GM21360 (cell line): ENCODE measurements at regions not wholly inside any gene's neighbourhood (a gene's known extent, or its start where the extent isn't known, plus 50 kb on each side); places are given as distances from the start of the nearest gene placed in this dataset.
"Not testable (repeated sequence)": the region's sequence is repeated elsewhere in the genome, so short reads cannot be mapped to it uniquely, and the experiment has no call there.

ENCODE experiments used
- ATAC-seq: cut with Tn5 transposase; IDR thresholded peaks from one replicate; pipeline ENCODE4 v1.9.1; 2021; ENCODE audit warnings: mild to moderate bottlenecking, moderate library complexity; ENCODE audit not compliant: unreplicated experiment

- no peak for ATAC-seq
These were observed 101.2 kb upstream of the SEC11C start for GRCh38 chr18:59038295-59039039.

- ATAC-seq: not testable (repeated sequence)
These were observed 100.7 kb upstream of the SEC11C start for GRCh38 chr18:59039040-59039320.

DNA sequence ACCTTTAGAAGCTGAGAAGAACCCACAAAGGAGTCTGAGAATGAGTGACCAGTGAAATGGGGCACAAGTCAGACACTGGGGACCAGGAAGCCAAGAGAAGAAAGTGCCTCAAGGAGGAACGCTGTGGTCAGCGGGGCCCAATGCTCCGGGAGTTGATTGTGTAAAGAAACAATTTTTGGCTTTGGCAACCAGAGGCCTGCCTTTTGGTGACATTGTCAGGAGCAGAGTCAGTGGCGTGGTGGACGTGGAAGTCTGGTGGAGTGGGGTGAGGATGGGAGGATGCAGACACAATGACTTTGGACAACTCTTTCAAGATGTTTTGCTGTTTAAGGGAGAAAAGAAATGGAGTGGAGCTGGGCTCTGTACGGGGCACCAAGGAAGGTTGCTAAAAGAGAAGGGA, 100.2 kb upstream of the SEC11C start:
- ATAC-seq: no peak

- ATAC-seq: no peak
These were observed 98.9 kb upstream of the SEC11C start for GRCh38 chr18:59040770-59041148.

DNA sequence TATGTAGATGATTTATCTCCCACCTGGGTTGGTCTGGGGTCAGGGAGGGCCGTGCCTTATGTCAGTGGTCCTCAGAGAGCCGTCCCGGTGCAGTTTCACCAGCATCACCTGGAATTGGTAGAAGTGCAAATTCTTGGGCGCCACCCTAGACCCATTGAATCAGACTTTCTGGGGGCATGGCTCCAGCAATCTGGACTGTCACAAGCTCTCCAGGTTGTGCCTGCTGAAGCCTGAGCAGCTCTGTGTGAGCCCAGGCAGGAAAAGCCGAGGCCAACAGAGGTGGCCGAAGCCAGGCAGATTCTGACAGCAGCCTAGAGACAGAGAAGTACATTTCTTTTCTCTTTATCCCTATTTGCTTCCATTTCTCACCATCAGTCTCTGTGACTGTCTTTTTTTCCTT, 98.4 kb upstream of the SEC11C start:
- ATAC-seq: no peak

DNA sequence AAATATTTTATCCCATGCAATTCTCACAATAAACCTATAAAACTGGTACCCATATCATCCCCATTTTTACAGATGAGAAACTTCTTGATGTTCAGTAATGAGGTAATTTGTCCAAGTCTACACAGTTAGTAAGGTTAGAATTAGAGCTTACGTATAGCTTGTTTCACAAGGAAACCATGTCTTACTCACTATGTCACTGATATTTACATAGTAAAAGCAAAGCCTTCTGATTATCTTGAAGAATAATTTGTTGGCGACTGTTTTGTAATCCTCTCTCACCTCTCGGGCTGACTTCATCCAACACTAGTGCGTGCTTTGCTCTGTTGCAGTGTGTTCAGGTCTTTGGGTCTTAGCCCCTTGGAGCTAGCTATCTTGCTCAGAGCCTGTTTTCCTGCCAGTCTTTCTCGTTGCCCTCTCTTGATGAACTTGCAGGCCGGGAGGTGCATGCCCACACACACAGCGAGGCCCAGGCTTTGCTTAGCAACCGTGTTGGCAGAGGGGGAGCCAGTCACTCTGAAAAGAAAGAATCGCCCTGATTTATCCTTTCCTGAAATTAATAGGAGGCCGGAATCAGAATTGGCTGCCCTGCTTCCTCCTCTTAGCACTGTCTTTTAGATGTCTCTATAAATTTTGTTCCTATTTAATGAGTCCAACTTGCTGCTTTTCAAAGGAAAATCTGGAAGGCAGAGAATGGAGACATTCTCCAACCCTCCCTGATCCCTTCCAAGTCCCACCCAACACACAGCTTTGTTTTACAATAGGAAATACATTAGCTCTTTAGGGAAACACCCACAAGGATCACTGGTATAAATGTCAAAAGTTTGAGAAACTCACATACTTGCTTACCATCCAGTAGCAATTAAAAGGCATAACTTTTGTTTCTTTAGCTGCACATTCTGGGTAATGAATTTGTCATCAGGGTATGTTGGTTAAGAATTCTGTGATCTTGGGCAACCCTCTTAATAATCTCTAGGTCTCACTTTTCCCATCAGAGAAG, 97.6 kb upstream of the SEC11C start:
- ATAC-seq: no peak

- no peak for ATAC-seq
These were observed 94.8 kb upstream of the SEC11C start for GRCh38 chr18:59044855-59045254.

DNA sequence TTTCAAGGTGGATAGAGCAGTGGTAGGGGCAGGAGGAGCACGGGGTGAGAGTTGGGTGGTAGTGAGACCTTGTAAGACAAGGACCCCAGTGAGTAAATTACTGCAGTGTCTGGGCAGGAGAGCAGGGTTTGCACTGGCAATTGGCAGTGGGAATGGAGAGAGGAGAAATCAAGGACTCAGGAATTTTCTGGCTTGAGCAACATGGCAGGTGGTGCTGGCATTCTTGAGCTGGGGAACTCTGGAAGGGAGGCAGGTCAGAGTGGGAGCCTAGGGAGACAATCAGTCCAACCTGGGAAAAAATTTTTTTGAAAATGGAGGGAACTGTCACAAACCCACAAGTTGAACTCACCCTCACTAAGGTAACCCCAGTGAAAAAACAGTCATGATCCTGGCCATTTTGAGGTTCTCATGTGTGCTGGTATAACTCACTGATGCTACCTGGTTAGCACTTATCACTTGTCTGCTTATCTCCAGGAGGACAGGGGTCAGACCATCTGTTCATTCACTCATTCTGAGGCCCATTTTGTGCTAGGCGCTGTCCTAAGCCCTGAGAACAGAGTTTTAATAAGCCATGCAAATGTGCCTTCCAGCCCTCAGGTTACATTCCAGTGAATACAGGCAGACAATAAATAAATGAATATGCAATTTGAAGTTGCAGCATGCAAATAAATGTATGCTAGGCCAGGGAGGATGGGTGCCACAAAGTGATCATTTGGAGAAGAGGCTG, 92.2 kb upstream of the SEC11C start:
- ATAC-seq: no peak

DNA sequence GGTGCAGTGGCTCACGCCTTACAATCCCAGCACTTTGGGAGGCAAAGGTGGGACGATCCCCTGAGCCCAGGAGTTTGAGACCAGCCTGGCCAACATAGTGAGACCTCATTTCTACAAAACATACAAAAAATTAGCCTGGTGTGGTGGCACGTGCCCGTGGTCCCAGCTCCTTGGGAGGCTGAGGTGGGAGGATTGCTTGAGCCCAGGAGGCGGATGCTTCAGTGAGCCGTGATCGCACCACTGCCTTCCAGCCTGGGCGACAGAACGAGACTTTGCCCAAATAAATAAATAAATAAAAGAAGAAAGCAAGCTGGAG, 91.7 kb upstream of the SEC11C start:
- no peak for ATAC-seq

DNA sequence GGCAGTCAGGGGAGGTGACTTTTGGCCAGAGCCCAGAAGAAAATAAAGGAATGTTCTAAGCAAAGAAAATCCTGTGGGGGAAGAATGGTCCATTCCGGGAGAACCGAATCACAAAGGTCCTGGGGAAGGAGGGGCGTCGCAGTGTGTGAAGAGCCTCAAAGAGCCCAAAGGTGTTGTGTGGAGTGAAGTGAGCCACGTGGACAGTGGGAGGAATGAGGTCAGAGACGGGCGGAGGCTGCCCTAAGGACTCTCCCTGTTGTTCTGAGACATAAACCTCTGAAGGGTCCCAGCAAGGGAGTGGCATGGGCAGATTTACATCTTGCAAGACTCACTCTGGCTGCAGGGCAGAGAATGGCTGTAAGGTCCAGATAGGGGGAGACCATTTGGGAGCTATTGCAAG, 91.3 kb upstream of the SEC11C start:
- no peak for ATAC-seq

GRCh38 chr18:59049721-59050660, 89.7 kb upstream of the SEC11C start:
- ATAC-seq: no peak

GRCh38 chr18:59050661-59051057, 89.0 kb upstream of the SEC11C start:
- no peak for ATAC-seq

DNA sequence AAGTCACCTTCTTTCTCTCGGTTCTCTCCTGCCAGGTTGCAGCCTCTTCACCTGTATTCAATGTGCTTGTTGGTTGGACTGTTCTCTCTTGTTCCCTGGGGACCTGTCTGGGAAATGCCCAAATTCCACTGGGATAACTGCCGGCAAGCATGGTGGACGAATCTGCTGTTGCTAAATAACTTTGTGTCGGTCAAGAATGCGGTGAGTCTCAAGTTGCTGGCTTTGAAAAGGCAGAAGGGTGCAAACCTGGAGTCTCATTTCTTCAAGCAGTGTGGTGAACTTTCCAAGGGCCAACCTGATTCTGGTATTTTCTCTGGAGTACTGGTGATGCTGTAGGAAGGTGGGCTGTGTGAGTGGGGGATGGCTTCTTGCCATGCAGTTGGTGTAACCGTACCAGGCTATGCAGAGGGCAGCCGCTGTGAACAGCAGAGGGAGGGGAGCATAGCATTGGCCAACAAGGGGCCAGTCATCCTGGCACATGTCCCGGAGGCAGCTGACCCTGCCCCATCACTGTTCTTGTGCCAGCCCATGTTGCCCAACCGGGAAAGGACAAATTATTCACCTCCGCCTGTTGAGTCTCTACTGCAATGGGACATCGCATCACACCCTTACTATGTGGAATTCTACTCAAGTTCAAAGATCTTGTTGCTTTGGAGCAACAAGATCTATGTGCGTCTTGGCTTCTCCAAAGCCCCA, 88.1 kb upstream of the SEC11C start:
- no peak for ATAC-seq

GRCh38 chr18:59052965-59053820, 86.5 kb upstream of the SEC11C start:
- ATAC-seq: no peak

DNA sequence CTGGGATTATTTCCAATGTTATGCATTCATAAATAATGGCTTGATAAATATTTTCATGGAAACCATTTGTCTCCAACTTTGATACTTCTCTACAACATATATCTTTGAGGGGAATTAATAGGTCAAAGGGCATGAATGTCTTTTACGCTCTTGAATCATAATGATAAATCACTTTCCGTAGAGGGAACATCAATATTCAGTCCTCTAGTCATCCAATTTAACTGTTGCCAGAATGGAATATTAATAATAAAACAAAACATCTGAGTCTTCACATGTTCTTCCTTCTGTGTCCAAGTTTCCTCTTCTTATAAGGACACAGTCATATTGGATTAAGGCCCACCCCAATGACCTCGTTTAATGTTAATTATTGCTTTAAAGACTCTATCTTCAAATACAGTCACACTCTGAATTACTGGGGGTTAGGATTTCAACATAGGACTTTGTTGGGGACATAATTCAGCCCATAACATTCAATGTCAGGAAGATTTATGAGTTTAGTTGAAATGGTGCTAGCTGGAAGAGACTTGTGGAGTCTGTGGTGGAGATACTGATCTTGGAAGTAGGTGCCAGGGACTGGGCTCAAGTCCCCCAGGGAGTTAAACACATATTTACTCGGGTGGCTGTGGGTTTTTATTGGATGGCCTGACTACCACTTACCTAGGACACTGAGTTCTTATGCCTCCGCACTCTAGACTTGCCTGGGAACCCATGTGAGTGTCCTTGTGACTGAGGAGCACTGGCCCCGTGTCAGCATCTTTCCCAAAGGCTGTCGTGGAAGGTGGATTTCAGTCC, 85.0 kb upstream of the SEC11C start:
- ATAC-seq: no peak

DNA sequence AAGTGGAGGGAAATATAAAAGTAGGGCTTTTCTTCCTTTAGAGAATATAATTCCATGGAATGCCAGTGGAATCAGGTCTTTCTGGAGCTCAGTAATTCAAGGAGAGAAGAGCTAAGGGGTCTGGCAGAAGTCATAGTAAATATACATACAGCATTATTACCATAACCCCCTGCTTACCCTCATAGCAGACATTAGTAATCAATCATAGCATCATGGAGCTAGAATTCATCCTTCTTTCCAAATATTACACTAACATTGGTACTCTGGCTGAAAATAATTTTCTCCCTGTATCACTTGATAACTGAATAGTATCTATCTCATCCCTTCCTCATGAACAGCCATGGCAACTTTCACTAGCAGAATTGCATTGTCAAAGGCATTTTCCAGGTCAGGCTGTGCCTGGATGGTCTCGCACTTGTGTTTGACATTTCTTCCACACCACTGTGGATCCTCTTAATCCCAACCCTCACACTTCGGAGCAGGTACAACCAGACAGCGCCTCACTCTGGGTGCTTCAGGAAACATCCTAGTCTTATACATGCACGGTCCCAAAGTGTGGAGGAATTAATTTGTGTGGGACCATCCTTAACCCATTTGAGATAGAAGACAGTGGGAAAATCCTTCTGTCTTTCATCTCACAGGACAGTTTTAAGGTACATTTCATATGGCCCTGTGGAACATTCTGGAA, 84.2 kb upstream of the SEC11C start:
- no peak for ATAC-seq

GRCh38 chr18:59056706-59057492, 82.8 kb upstream of the SEC11C start:
- peak; percentile 63 for ATAC-seq
